HUES64 (cell line): ENCODE measurements at regions not wholly inside any gene's neighbourhood (a gene's known extent, or its start where the extent isn't known, plus 50 kb on each side); places are given as distances from the start of the nearest gene placed in this dataset.
"Not testable (repeated sequence)": the region's sequence is repeated elsewhere in the genome, so short reads cannot be mapped to it uniquely, and the experiment has no call there.

Experiments used
- H3K27ac ChIP-seq: 2 replicates; pipeline ENCODE4 v1.7.0; 2013; ENCODE audit warnings: low read depth, low read length, inconsistent platforms
- H3K27me3 ChIP-seq: 2 replicates; pipeline ENCODE4 v1.6.1; 2013; ENCODE audit warnings: mild to moderate bottlenecking, low read length; ENCODE audit not compliant: insufficient read depth
- H3K36me3 ChIP-seq: 2 replicates; pipeline ENCODE4 v1.6.1; 2013; ENCODE audit warnings: mild to moderate bottlenecking, low read length; ENCODE audit not compliant: insufficient read depth
- H3K4me1 ChIP-seq: 2 replicates; pipeline ENCODE4 v1.6.1; 2013; ENCODE audit warnings: mild to moderate bottlenecking, low read length, moderate library complexity; ENCODE audit not compliant: insufficient read depth
- H3K4me3 ChIP-seq: 2 replicates; pipeline ENCODE4 v1.5.1; 2013; ENCODE audit warnings: mild to moderate bottlenecking, low read length, moderate library complexity
- H3K9ac ChIP-seq: 2 replicates; pipeline ENCODE4 v1.6.1; 2013; ENCODE audit warnings: mild to moderate bottlenecking, low read depth, low read length
- H3K9me3 ChIP-seq: 2 replicates; pipeline ENCODE4 v1.6.1; 2013; ENCODE audit warnings: low read depth, low read length; ENCODE audit not compliant: insufficient read depth
- WGBS: fragments of 150-250, 120-280 bp; methylation state at CpG from one replicate; pipeline ENCODE4 v1.1.7; 2013; ENCODE audit warnings: missing lambda C conversion rate; 5-methylcytosine and 5-hydroxymethylcytosine counted together

DNA sequence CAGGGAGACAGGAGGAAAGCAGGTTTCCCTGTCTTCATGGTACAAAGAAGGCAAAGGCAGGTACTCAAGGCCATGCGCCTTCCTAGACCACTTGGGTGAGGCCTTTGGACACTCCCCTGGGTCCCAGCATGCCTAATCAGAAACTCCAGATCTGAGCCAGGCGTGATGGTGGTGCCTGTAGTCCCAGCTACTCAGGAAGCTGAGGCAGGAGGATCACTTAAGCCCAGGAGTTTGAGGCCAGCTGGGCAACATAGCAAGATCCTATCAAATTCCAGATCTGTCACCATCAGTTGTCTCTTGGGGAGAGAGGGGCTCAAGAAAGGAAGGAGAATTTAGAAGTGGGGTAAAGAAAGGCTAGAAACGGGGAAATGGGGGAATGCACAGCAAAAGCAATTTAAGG is 96.3 kb upstream of the SLC25A33 start:
- Histone ChIP-seq H3K9me3 (no peaks in the 10 kb centered on the region), H3K4me1 (peaks cover 20% of the 10 kb centered on the region), H3K4me3 (no peak overlapping the region), H3K9ac (no peak overlapping the region), H3K27ac (no peak overlapping the region), H3K36me3 (no peaks in the 10 kb centered on the region), H3K27me3 (no peaks in the 10 kb centered on the region)
- WGBS, result 94% methylated on average over 3 of the region's 3 CpGs

DNA sequence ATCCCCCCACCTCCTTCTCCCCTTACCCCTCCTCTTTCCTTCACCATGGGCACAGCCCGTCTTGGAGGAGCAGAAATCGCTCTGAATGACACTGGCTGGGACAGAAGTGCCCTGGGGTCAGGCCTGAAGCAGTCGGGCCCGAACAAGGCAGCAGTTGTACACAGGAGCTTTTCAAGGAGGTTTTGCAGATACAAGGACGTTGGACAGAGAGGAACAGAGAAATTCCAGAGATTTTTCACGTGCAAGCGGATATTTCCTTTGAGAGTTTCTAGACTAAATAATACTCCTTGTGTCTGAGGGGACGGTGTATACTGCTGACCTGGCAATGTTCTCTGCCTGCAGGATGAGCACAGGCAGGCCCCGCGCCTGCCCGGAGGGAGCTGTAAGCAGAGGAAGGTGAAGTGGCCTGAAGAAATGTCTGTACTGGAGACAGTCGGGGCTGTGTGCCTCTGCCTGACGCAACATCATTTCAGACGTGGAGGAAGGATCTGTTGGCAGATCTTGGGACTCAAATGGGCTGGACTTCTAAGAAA is 95.3 kb upstream of the SLC25A33 start:
- Histone ChIP-seq H3K4me3 (no peak overlapping the region), H3K27ac (no peak overlapping the region), H3K9ac (no peak overlapping the region), H3K36me3 (no peaks in the 10 kb centered on the region), H3K9me3 (no peaks in the 10 kb centered on the region), H3K4me1 (peaks cover 20% of the 10 kb centered on the region), H3K27me3 (no peaks in the 10 kb centered on the region)
- WGBS, result 77% methylated on average over 14 of the region's 14 CpGs

- Histone ChIP-seq H3K4me3 (no peak overlapping the region), H3K4me1 (peaks cover 23% of the 10 kb centered on the region), H3K27me3 (no peaks in the 10 kb centered on the region), H3K27ac (no peak overlapping the region), H3K36me3 (no peaks in the 10 kb centered on the region), H3K9me3 (no peaks in the 10 kb centered on the region), H3K9ac (no peak overlapping the region)
- 88% methylated on average over 12 of the region's 12 CpGs for WGBS
Measured at GRCh38 chr1:9444532-9444931, 94.7 kb upstream of the SLC25A33 start.

DNA sequence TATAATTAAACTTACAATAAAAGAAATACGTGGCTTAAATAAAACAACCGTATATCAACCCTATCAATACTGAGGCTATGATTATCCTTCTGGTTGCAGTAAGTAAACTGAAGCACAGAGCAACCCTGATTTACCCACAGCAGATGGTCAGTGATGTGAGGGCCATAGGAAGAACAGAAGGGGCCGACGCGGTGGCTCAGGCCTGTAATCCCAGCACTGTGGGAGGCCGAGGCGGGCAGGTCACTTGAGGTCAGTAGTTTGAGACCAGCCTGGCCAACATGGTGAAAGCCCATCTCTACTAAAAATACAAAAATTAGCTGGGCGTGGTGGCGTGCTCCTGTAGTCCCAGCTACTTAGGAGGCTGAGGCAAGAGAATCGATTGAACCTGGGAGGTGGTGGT is 94.2 kb upstream of the SLC25A33 start:
- H3K27ac ChIP-seq, H3K4me3 ChIP-seq, H3K9ac ChIP-seq, H3K27me3 ChIP-seq, H3K36me3 ChIP-seq, H3K9me3 ChIP-seq: not testable (repeated sequence)
- peaks cover 24% of the 10 kb centered on the region for H3K4me1 ChIP-seq
- WGBS, result 88% methylated on average over 8 of the region's 10 CpGs

DNA sequence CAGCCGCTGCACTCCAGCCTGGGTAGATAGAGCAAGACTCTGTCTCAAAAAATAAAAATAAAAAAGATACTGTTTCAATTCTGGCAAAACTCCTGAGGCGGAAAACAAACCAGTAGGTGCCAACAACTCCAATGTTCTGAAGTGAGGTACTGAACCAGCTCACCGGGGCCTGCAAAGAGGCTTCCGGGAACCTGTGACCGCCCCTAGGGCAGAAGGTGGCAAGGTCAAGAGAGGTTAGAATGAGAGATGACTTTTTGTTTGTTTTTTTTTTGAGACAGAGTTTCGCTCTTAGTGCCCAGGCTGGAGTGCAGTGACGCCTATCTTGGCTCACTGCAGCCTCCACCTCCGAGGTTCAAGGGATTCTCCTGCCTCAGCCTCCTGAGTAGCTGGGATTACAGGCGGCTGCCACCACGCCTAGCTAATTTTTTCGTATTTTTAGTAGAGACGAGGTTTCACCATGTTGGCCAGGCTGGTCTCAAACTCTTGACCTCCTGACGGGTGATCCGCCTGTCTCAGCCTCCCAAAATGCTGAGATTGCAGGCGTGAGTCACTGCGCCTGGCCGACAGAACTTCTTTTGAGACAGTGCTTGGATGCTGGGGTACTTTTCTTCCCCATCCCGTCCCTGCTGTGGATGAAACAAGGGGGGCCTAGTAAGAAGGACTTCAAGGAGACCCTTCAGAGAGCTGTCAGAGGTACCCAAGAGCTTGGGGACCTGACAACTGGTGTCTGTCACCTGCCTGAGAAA is 91.9 kb upstream of the SLC25A33 start:
- H3K9ac ChIP-seq, result no peak overlapping the region
- no peaks in the 10 kb centered on the region for H3K9me3 ChIP-seq
- H3K27ac ChIP-seq, result no peak overlapping the region
- H3K4me1 ChIP-seq, result peaks cover 18% of the 10 kb centered on the region
- H3K36me3 ChIP-seq, result no peaks in the 10 kb centered on the region
- WGBS, result 95% methylated on average over 18 of the region's 18 CpGs
- no peaks in the 10 kb centered on the region for H3K27me3 ChIP-seq
- H3K4me3 ChIP-seq, result no peak overlapping the region

- no peak overlapping the region for H3K4me3 ChIP-seq
- no peaks in the 10 kb centered on the region for H3K27me3 ChIP-seq
- H3K27ac ChIP-seq, result no peak overlapping the region
- no peaks in the 10 kb centered on the region for H3K36me3 ChIP-seq
- H3K9me3 ChIP-seq, result no peaks in the 10 kb centered on the region
- H3K4me1 ChIP-seq, result peaks cover 18% of the 10 kb centered on the region
- WGBS, result 68% methylated on average over 14 of the region's 15 CpGs
- H3K9ac ChIP-seq, result no peak overlapping the region
Measured at GRCh38 chr1:9448132-9449109, 90.8 kb upstream of the SLC25A33 start.

DNA sequence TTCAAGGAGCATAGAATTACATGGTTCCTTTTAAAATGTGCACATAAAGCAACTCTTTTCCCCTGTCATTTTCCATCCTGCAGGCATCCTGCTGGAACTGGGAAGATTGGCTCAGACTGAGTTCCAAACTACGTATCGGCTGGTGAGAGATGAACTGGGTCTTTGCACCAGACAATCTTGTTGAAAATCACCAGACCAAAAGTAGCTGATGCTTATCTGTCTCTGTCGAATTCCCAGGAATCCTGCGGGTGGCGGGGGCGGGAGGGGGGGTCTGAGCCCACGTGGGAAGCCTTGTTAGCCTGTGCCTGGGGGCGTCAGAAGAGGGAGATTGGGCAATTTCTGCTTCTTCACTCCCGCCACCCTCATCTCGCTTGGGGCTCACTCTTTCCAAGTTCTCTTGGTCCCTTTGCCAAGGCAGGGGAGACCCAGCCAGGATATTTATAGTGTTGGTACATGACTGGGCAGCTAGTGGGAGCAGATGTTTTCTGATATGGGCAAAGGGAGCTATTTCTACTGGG is 90.1 kb upstream of the SLC25A33 start:
- Histone ChIP-seq H3K4me3 (no peak overlapping the region), H3K27ac (no peak overlapping the region), H3K27me3 (no peaks in the 10 kb centered on the region), H3K4me1 (peaks cover 14% of the 10 kb centered on the region), H3K9me3 (no peaks in the 10 kb centered on the region), H3K36me3 (no peaks in the 10 kb centered on the region), H3K9ac (no peak overlapping the region)
- WGBS, result 59% methylated on average over 10 of the region's 10 CpGs

GRCh38 chr1:9449976-9450696 is 89.1 kb upstream of the SLC25A33 start:
- no peak overlapping the region for H3K27ac ChIP-seq
- H3K4me1 ChIP-seq, result peaks cover 13% of the 10 kb centered on the region
- H3K36me3 ChIP-seq, result no peaks in the 10 kb centered on the region
- H3K4me3 ChIP-seq, result no peak overlapping the region
- WGBS, result 95% methylated on average over 12 of the region's 12 CpGs
- no peak overlapping the region for H3K9ac ChIP-seq
- no peaks in the 10 kb centered on the region for H3K9me3 ChIP-seq
- no peaks in the 10 kb centered on the region for H3K27me3 ChIP-seq

GRCh38 chr1:9451081-9451480 is 88.2 kb upstream of the SLC25A33 start:
- Histone ChIP-seq H3K27ac (no peak overlapping the region), H3K9ac (no peak overlapping the region), H3K36me3 (no peaks in the 10 kb centered on the region), H3K27me3 (no peaks in the 10 kb centered on the region), H3K4me1 (peaks cover 13% of the 10 kb centered on the region), H3K4me3 (no peak overlapping the region), H3K9me3 (no peaks in the 10 kb centered on the region)
- 88% methylated on average over 8 of the region's 8 CpGs for WGBS

DNA sequence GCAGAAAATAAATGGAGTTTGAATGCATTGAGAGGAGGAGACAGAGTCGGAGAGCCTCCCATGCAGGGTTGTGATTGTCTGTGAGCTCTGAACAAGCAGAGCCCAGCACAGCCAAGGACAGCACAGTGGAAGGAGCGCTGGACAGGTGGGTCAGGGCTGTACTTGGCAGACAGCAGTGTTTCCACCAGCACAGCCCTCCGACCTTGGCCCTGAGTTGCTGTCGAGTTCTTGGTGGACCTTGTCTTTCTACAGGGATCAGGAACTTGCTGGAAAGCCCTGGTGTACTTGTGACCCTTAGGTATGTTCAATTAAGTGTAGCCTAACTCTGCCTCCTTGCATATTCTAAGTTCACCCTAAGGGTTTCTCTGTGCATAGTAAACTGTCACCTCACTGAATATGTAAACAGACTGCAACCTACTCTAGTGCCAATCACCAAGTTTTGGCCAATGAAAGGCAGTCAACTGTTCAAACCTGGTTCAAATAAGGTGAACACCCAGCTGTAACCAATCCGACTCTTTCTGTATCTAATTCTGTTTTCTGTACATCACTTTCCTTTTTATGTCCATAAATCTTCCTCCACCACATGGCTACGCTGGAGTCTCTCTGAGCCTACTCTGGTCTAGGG is 86.6 kb upstream of the SLC25A33 start:
- Histone ChIP-seq H3K27ac (no peak overlapping the region), H3K9ac (no peak overlapping the region), H3K27me3 (no peaks in the 10 kb centered on the region), H3K9me3 (no peaks in the 10 kb centered on the region), H3K4me1 (peaks cover 13% of the 10 kb centered on the region), H3K36me3 (no peaks in the 10 kb centered on the region), H3K4me3 (no peak overlapping the region)
- 96% methylated on average over 6 of the region's 6 CpGs for WGBS
